ENCODE measurements at regions not wholly inside any gene's neighbourhood (a gene's known extent, or its start where the extent isn't known, plus 50 kb on each side); places are given as distances from the start of the nearest gene placed in this dataset.
"Not testable (repeated sequence)": the region's sequence is repeated elsewhere in the genome, so short reads cannot be mapped to it uniquely, and the experiment has no call there.

GRCh38 chr6:14889188-14889587 lies 356.7 kb upstream of the JARID2 start:
- peaks cover 3 to 5% of the 10 kb centered on the region in 2 donors for H3K36me3 Mint-ChIP-seq (ENCODE audit: insufficient read depth in 2 of 2)
- no peaks in the 10 kb centered on the region for H3K27me3 Mint-ChIP-seq (ENCODE audit: low read depth)
- no peak overlapping the region for H3K4me3 Mint-ChIP-seq
- peak in 1 of 2 donors; percentile 53 for ATAC-seq (replicated peaks in 1 of 2)
- H3K4me1 Mint-ChIP-seq (ENCODE audit: low read depth): no peaks in the 10 kb centered on the region
- H3K27ac Mint-ChIP-seq: no peak overlapping the region
- no peak for DNase-seq
- peaks cover 7% of the 10 kb centered on the region in 2 donors for H3K9me3 Mint-ChIP-seq

GRCh38 chr6:14889611-14890593 lies 356.0 kb upstream of the JARID2 start:
- Mint-ChIP-seq H3K27me3 (ENCODE audit: low read depth) (no peaks in the 10 kb centered on the region), H3K4me3 (no peak overlapping the region), H3K27ac (no peak overlapping the region), H3K4me1 (ENCODE audit: low read depth) (no peaks in the 10 kb centered on the region), H3K36me3 (ENCODE audit: insufficient read depth in 2 of 2) (peaks cover 3 to 5% of the 10 kb centered on the region in 2 donors), H3K9me3 (peaks cover 7% of the 10 kb centered on the region in 2 donors)
- ATAC-seq (replicated peaks in 1 of 2) (no peak), DNase-seq (no peak)

GRCh38 chr6:14891820-14892375 lies 354.0 kb upstream of the JARID2 start:
- not testable (repeated sequence) for H3K27me3 Mint-ChIP-seq (ENCODE audit: low read depth); H3K4me3 Mint-ChIP-seq; H3K4me1 Mint-ChIP-seq (ENCODE audit: low read depth); H3K36me3 Mint-ChIP-seq (ENCODE audit: insufficient read depth in 2 of 2); H3K9me3 Mint-ChIP-seq; H3K27ac Mint-ChIP-seq; ATAC-seq (replicated peaks in 1 of 2); DNase-seq

GRCh38 chr6:14894105-14894504 lies 351.8 kb upstream of the JARID2 start:
- Mint-ChIP-seq H3K4me3 (no peak overlapping the region), H3K9me3 (peaks cover 7 to 9% of the 10 kb centered on the region in 2 donors), H3K36me3 (ENCODE audit: insufficient read depth in 2 of 2) (peaks cover 3 to 5% of the 10 kb centered on the region in 2 donors), H3K27me3 (ENCODE audit: low read depth) (no peaks in the 10 kb centered on the region), H3K27ac (no peak overlapping the region), H3K4me1 (ENCODE audit: low read depth) (no peaks in the 10 kb centered on the region)
- no peak for ATAC-seq (replicated peaks in 1 of 2)
- DNase-seq: no peak

GRCh38 chr6:14896475-14896874 lies 349.4 kb upstream of the JARID2 start:
- Mint-ChIP-seq H3K36me3 (ENCODE audit: insufficient read depth in 2 of 2) (peaks cover 5 to 8% of the 10 kb centered on the region in 2 donors), H3K27me3 (ENCODE audit: low read depth) (no peaks in the 10 kb centered on the region), H3K9me3 (peaks cover 9 to 13% of the 10 kb centered on the region in 2 donors), H3K27ac (no peak overlapping the region), H3K4me3 (no peak overlapping the region), H3K4me1 (ENCODE audit: low read depth) (no peaks in the 10 kb centered on the region)
- DNase-seq (no peak), ATAC-seq (replicated peaks in 1 of 2) (no peak)

- H3K27me3 Mint-ChIP-seq (ENCODE audit: low read depth): no peaks in the 10 kb centered on the region
- peaks cover 5 to 8% of the 10 kb centered on the region in 2 donors for H3K36me3 Mint-ChIP-seq (ENCODE audit: insufficient read depth in 2 of 2)
- no peak overlapping the region for H3K27ac Mint-ChIP-seq
- DNase-seq (no peak), ATAC-seq (replicated peaks in 1 of 2) (no peak)
- H3K9me3 Mint-ChIP-seq: peaks cover 9 to 16% of the 10 kb centered on the region in 2 donors
- H3K4me1 Mint-ChIP-seq (ENCODE audit: low read depth): no peaks in the 10 kb centered on the region
- H3K4me3 Mint-ChIP-seq: no peak overlapping the region
Observed at GRCh38 chr6:14897831-14898230, 348.0 kb upstream of the JARID2 start.

GRCh38 chr6:14899441-14899840 lies 346.4 kb upstream of the JARID2 start:
- not testable (repeated sequence) for ATAC-seq (replicated peaks in 1 of 2); H3K9me3 Mint-ChIP-seq; H3K4me3 Mint-ChIP-seq; H3K36me3 Mint-ChIP-seq (ENCODE audit: insufficient read depth in 2 of 2); H3K27ac Mint-ChIP-seq; H3K4me1 Mint-ChIP-seq (ENCODE audit: low read depth); H3K27me3 Mint-ChIP-seq (ENCODE audit: low read depth); DNase-seq

- peaks cover 0 to 6% of the 10 kb centered on the region in 2 donors for H3K36me3 Mint-ChIP-seq (ENCODE audit: insufficient read depth in 2 of 2)
- H3K27me3 Mint-ChIP-seq (ENCODE audit: low read depth): no peaks in the 10 kb centered on the region
- no peak for ATAC-seq (replicated peaks in 1 of 2)
- no peak for DNase-seq
- H3K9me3 Mint-ChIP-seq: peaks cover 3 to 9% of the 10 kb centered on the region in 2 donors
- H3K4me3 Mint-ChIP-seq: no peak overlapping the region
- H3K4me1 Mint-ChIP-seq (ENCODE audit: low read depth): peaks cover 8% of the 10 kb centered on the region
- H3K27ac Mint-ChIP-seq: no peak overlapping the region
Observed at GRCh38 chr6:14900919-14901318, 344.9 kb upstream of the JARID2 start.

- H3K4me1 Mint-ChIP-seq (ENCODE audit: low read depth): peaks cover 8% of the 10 kb centered on the region
- H3K27me3 Mint-ChIP-seq (ENCODE audit: low read depth): no peaks in the 10 kb centered on the region
- H3K9me3 Mint-ChIP-seq: peaks cover 3 to 9% of the 10 kb centered on the region in 2 donors
- DNase-seq (no peak), ATAC-seq (replicated peaks in 1 of 2) (no peak)
- H3K4me3 Mint-ChIP-seq: no peak overlapping the region
- peaks cover 0 to 6% of the 10 kb centered on the region in 2 donors for H3K36me3 Mint-ChIP-seq (ENCODE audit: insufficient read depth in 2 of 2)
- H3K27ac Mint-ChIP-seq: no peak overlapping the region
Observed at GRCh38 chr6:14903176-14904038, 342.5 kb upstream of the JARID2 start.

GRCh38 chr6:14905201-14905600 lies 340.7 kb upstream of the JARID2 start:
- ATAC-seq (replicated peaks in 1 of 2) (no peak), DNase-seq (no peak)
- no peak overlapping the region for H3K27ac Mint-ChIP-seq
- H3K9me3 Mint-ChIP-seq: peaks cover 0 to 4% of the 10 kb centered on the region in 2 donors
- H3K4me3 Mint-ChIP-seq: no peak overlapping the region
- peaks cover 13% of the 10 kb centered on the region for H3K4me1 Mint-ChIP-seq (ENCODE audit: low read depth)
- no peaks in the 10 kb centered on the region for H3K27me3 Mint-ChIP-seq (ENCODE audit: low read depth)
- H3K36me3 Mint-ChIP-seq (ENCODE audit: insufficient read depth in 2 of 2): peaks cover 0 to 3% of the 10 kb centered on the region in 2 donors

- DNase-seq: no peak
- Mint-ChIP-seq H3K9me3 (peaks cover 0 to 2% of the 10 kb centered on the region in 2 donors), H3K4me3 (no peak overlapping the region), H3K27me3 (ENCODE audit: low read depth) (no peaks in the 10 kb centered on the region), H3K36me3 (ENCODE audit: insufficient read depth in 2 of 2) (peaks cover 0 to 1% of the 10 kb centered on the region in 2 donors), H3K4me1 (ENCODE audit: low read depth) (peaks cover 27% of the 10 kb centered on the region), H3K27ac (no peak overlapping the region)
- ATAC-seq (replicated peaks in 1 of 2): no peak
Observed at GRCh38 chr6:14906621-14907020, 339.2 kb upstream of the JARID2 start.

GRCh38 chr6:14910692-14911547 lies 334.9 kb upstream of the JARID2 start:
- H3K4me1 Mint-ChIP-seq (ENCODE audit: low read depth): peaks cover 25% of the 10 kb centered on the region
- H3K36me3 Mint-ChIP-seq (ENCODE audit: insufficient read depth in 2 of 2): no peaks in the 10 kb centered on the region
- H3K9me3 Mint-ChIP-seq: peaks cover 0 to 2% of the 10 kb centered on the region in 2 donors
- H3K27ac Mint-ChIP-seq: peak overlapping the region; percentile 70
- DNase-seq: peak; percentile 6 to 20
- peak overlapping the region; percentile 74 to 76 for H3K4me3 Mint-ChIP-seq
- H3K27me3 Mint-ChIP-seq (ENCODE audit: low read depth): no peaks in the 10 kb centered on the region
- ATAC-seq (replicated peaks in 1 of 2): peak; percentile 45 to 64

Data from activated T-cell treated with anti-CD3 and anti-CD28 coated beads, Interleukin-2, amount 50 U/mL, for 72 hours (primary cell).